Transverse colon (tissue), 4 donors: ENCODE measurements at regions not wholly inside any gene's neighbourhood (a gene's known extent, or its start where the extent isn't known, plus 50 kb on each side); places are given as distances from the start of the nearest gene placed in this dataset.
A peak's percentile ranks its signal among the peaks of the same experiment; 100 is the strongest.

Source experiments
- DNase-seq: peaks from one replicate; pipeline ENCODE4 v3.0.0-alpha.2; 2019
- H3K27ac ChIP-seq, 4 donors: fragments of 200-600 bp; sonication (generic); 2 replicates each; pipeline ENCODE4 v1.5.1; 2016 to 2018; ENCODE audit warnings: inconsistent platforms in 4 of 4
- H3K27me3 ChIP-seq: fragments of 200-600 bp; sonication (generic); 2 replicates; pipeline ENCODE4 v1.5.1; 2017; ENCODE audit warnings: inconsistent platforms
- H3K36me3 ChIP-seq, 4 donors: fragments of 200-600 bp; sonication (generic); 2 replicates each; pipeline ENCODE4 v1.5.1; 2017 to 2019; ENCODE audit warnings: inconsistent platforms in 4 of 4
- H3K4me1 ChIP-seq, 4 donors: fragments of 200-600 bp; sonication (generic); 2 replicates each; pipeline ENCODE4 v1.5.1; 2017 to 2020; ENCODE audit warnings: inconsistent platforms in 4 of 4
- H3K4me3 ChIP-seq, 4 donors: fragments of 200-600 bp; sonication (generic); 1 replicate in 1 of 4; 2 replicates in 3 of 4; pipeline versions ENCODE4 v1.5.1 to v1.6.1; 2017 to 2019; ENCODE audit warnings: inconsistent platforms in 4 of 4
- H3K9me3 ChIP-seq, 2 donors: fragments of 200-600 bp; sonication (generic); 2 replicates each; pipeline ENCODE4 v1.5.1; 2017 to 2019; ENCODE audit warnings: inconsistent platforms in 2 of 2
- CTCF ChIP-seq, 5 experiments: fragments of 200-600 bp in 3 of 5; fragments of 450-650 bp in 2 of 5; sonication (generic) in 3 of 5; IDR thresholded peaks; 1 replicate in 2 of 5; 2 replicates in 3 of 5; pipeline ENCODE4 v1.5.1; 2016 to 2017; ENCODE audit warnings: antibody characterized with exemption in 5 of 5, inconsistent platforms in 3 of 5, mild to moderate bottlenecking in 2 of 5, moderate library complexity in 1 of 5
- EP300 ChIP-seq: sonication (generic); formaldehyde crosslinking; IDR thresholded peaks from one replicate; pipeline ENCODE4 v1.6.1; 2017; ENCODE audit warnings: antibody characterized with exemption, low read depth
- POLR2A ChIP-seq: fragments of 450-650 bp; IDR thresholded peaks from one replicate; pipeline ENCODE4 v1.6.1; 2016; ENCODE audit warnings: antibody characterized with exemption, mild to moderate bottlenecking, moderate library complexity
- POLR2AphosphoS5 ChIP-seq, 3 donors: sonication (generic); formaldehyde crosslinking; IDR thresholded peaks; one replicate each; pipeline ENCODE4 v1.6.1; 2016; ENCODE audit warnings: antibody characterized with exemption in 3 of 3
- WGBS, 2 donors: methylation state at CpG; one replicate each; pipeline ENCODE4 v1.1.5; 2018; ENCODE audit warnings: low coverage in 1 of 2; 5-methylcytosine and 5-hydroxymethylcytosine counted together
- in situ Hi-C, 4 donors: fragments of 200-750 bp; cut with MboI; loops; one replicate each; pipeline versions ENCODE4 v1.15.0 to v1.15.1; 2017; ENCODE audit warnings: low sequenced_read_pairs in 3 of 4, low pct_ligation_motif_present in 1 of 4, low pct_unique_long_range_greater_than_20kb in 1 of 4
- intact Hi-C: fragments of 100-400 bp; cut with DNase I; formaldehyde crosslinking; loops from one replicate; pipeline ENCODE4 v1.15.1; 2023; ENCODE audit warnings: low total_unique reads

GRCh38 chr6:2314641-2315040 lies 69.2 kb upstream of the GMDS start:
- Histone ChIP-seq H3K36me3 (no peaks in the 10 kb centered on the region), H3K27me3 (no peaks in the 10 kb centered on the region), H3K4me3 (no peak overlapping the region), H3K9me3 (peaks cover 0 to 4% of the 10 kb centered on the region in 2 donors), H3K4me1 (peaks cover 0 to 11% (median 7%) of the 10 kb centered on the region in 4 donors), H3K27ac (no peak overlapping the region)
- in situ Hi-C loops, result no loop called here
- WGBS, 2 donors, result 81 to 83% methylated on average over 7 of the region's 7 CpGs
- intact Hi-C loops, result no loop called here
- TF ChIP-seq CTCF (IDR thresholded peaks at IDR 0.05), result no peak
- no peak for TF ChIP-seq POLR2A
- no peak for TF ChIP-seq POLR2AphosphoS5 (IDR thresholded peaks at IDR 0.05)
- TF ChIP-seq EP300, result no peak
- no peak for DNase-seq

DNA sequence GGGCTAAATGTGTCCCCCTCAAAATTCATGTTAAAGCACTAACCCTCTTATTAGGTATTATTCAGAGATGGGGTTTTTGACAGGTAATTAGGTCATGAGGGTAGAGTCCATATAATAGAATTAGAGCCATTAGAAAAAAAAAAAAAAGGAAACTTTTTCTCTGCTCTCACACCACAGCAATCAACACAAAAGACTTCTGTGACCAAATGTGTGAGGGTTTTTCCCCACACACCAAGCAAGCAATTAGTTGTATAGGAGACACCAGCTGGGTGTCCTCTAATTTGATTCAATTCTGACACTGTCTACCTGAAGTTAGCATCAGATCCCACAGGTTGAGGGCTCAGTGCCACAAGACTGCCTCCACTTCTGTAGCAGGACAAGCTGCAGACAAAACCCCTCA lies 64.6 kb upstream of the GMDS start:
- Histone ChIP-seq H3K4me3 (no peak overlapping the region), H3K36me3 (no peaks in the 10 kb centered on the region), H3K9me3 (no peaks in the 10 kb centered on the region), H3K27ac (no peak overlapping the region), H3K4me1 (peaks cover 0 to 31% (median 19%) of the 10 kb centered on the region in 4 donors), H3K27me3 (no peaks in the 10 kb centered on the region)
- no peak for DNase-seq
- in situ Hi-C loops, result no loop called here
- intact Hi-C loops, result no loop called here
- TF ChIP-seq POLR2A (no peak), EP300 (no peak), POLR2AphosphoS5 (IDR thresholded peaks at IDR 0.05) (no peak), CTCF (IDR thresholded peaks at IDR 0.05) (no peak)

DNA sequence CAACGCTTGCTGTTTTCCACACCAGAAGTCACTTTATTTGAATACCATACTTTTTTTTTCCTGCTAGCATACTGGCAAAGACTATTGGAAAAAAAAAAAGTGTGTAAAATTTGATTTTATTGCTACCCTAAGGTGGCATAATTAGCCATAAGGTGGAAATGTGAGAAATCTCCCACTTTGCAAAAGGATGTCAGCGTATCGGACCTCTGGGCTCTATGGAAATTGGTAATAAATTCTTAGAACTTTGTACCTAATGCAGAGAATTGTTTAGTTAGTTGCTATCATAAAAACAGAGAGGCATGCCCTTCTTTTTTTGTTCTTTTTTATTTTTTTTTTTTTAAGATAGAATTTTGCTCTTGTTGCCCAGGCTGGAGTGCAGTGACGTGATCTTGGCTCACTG lies 63.7 kb upstream of the GMDS start:
- DNase-seq, result no peak
- in situ Hi-C loops, result no loop called here

GRCh38 chr6:2307799-2308198 lies 62.4 kb upstream of the GMDS start:
- Histone ChIP-seq H3K4me3 (no peak overlapping the region), H3K27ac (no peak overlapping the region), H3K27me3 (no peaks in the 10 kb centered on the region), H3K4me1 (peaks cover 0 to 31% (median 19%) of the 10 kb centered on the region in 4 donors), H3K36me3 (no peaks in the 10 kb centered on the region), H3K9me3 (no peaks in the 10 kb centered on the region)
- TF ChIP-seq POLR2A, result no peak
- TF ChIP-seq EP300, result no peak
- TF ChIP-seq CTCF (IDR thresholded peaks at IDR 0.05), result no peak
- no peak for DNase-seq
- in situ Hi-C loops (no loop called here), intact Hi-C loops (no loop called here)
- 82 to 95% methylated on average over 3 of the region's 3 CpGs for WGBS, 2 donors

More for the DNA sequence above, 63.7 kb upstream of the GMDS start:
- H3K9me3 ChIP-seq, result no peaks in the 10 kb centered on the region
- no peaks in the 10 kb centered on the region for H3K27me3 ChIP-seq
- peak overlapping the region in 1 of 4 donors; percentile 44 for H3K27ac ChIP-seq
- 57 to 73% methylated on average over 3 to 4 of the region's 4 CpGs for WGBS, 2 donors
- intact Hi-C loops, result no loop called here
- H3K4me3 ChIP-seq, result no peak overlapping the region
- H3K36me3 ChIP-seq, result no peaks in the 10 kb centered on the region
- no peak for TF ChIP-seq POLR2A
- no peak for TF ChIP-seq POLR2AphosphoS5 (IDR thresholded peaks at IDR 0.05)
- TF ChIP-seq CTCF (IDR thresholded peaks at IDR 0.05), result no peak
- TF ChIP-seq EP300, result no peak
- peaks cover 0 to 31% (median 19%) of the 10 kb centered on the region in 4 donors for H3K4me1 ChIP-seq
